Natural killer cell (primary cell): ENCODE measurements at regions not wholly inside any gene's neighbourhood (a gene's known extent, or its start where the extent isn't known, plus 50 kb on each side); places are given as distances from the start of the nearest gene placed in this dataset.

Experiments
- ATAC-seq, 3 donors: fragments of 150-1000 bp in 2 of 3; fragments of 200-7000 bp in 1 of 3; cut with Tn5 transposase; 1 replicate in 1 of 3; 2 replicates in 2 of 3; pipeline ENCODE4 v1.10.0; 2021; ENCODE audit warnings: mild to moderate bottlenecking in 2 of 3, moderate library complexity in 2 of 3
- DNase-seq, 2 donors: peaks; one replicate each; pipeline versions ENCODE4 v3.0.0 to v3.0.0-alpha.2; 2013 to 2021; ENCODE audit warnings: mixed read lengths in 1 of 2
- H3K27ac ChIP-seq: one replicate; pipeline ENCODE4 v1.5.1; 2013; ENCODE audit warnings: mild to moderate bottlenecking, low read length
- H3K27me3 ChIP-seq: one replicate; pipeline ENCODE4 v1.6.1; 2013; ENCODE audit warnings: low read length; ENCODE audit not compliant: control insufficient read depth, insufficient read depth
- H3K36me3 ChIP-seq: one replicate; pipeline ENCODE4 v1.6.1; 2013; ENCODE audit warnings: low read length; ENCODE audit not compliant: control insufficient read depth, insufficient read depth
- H3K4me1 ChIP-seq: one replicate; pipeline ENCODE4 v1.6.1; 2013; ENCODE audit warnings: low read length; ENCODE audit not compliant: control insufficient read depth, insufficient read depth
- H3K4me3 ChIP-seq: one replicate; pipeline ENCODE4 v1.5.1; 2013; ENCODE audit warnings: low read length
- H3K9me3 ChIP-seq: one replicate; pipeline ENCODE4 v1.6.1; 2013; ENCODE audit warnings: low read length; ENCODE audit not compliant: control insufficient read depth, insufficient read depth
- H3K27ac Mint-ChIP-seq, 2 donors: one replicate each; pipeline ENCODE4 v1.8.0; 2022; ENCODE audit warnings: mild to moderate bottlenecking in 2 of 2, mixed read lengths in 2 of 2, moderate library complexity in 1 of 2
- H3K27me3 Mint-ChIP-seq, 2 donors: one replicate each; pipeline ENCODE4 v1.8.0; 2022; ENCODE audit warnings: low read depth in 2 of 2, mixed read lengths in 2 of 2
- H3K36me3 Mint-ChIP-seq: one replicate; pipeline ENCODE4 v1.8.0; 2022; ENCODE audit warnings: mixed read lengths
- H3K4me1 Mint-ChIP-seq, 2 donors: one replicate each; pipeline ENCODE4 v1.8.0; 2022; ENCODE audit warnings: mixed read lengths in 2 of 2
- H3K4me3 Mint-ChIP-seq: one replicate; pipeline ENCODE4 v1.8.0; 2022; ENCODE audit warnings: mild to moderate bottlenecking, moderate library complexity, mixed read lengths
- H3K9me3 Mint-ChIP-seq, 2 donors: one replicate each; pipeline ENCODE4 v1.8.0; 2022; ENCODE audit warnings: mixed read lengths in 2 of 2
- CTCF ChIP-seq: fragments of 200-600 bp; IDR thresholded peaks from one replicate; pipeline ENCODE4 v1.8.0; 2022; ENCODE audit warnings: antibody characterized with exemption
- WGBS: methylation state at CpG from one replicate; pipeline ENCODE4 v1.1.7; 2013; ENCODE audit warnings: missing lambda C conversion rate; ENCODE audit not compliant: insufficient coverage; 5-methylcytosine and 5-hydroxymethylcytosine counted together
- intact Hi-C: fragments of 100-400 bp; cut with micrococcal nuclease; formaldehyde crosslinking; loops from one replicate; pipeline ENCODE4 v1.14.2; 2022

DNA sequence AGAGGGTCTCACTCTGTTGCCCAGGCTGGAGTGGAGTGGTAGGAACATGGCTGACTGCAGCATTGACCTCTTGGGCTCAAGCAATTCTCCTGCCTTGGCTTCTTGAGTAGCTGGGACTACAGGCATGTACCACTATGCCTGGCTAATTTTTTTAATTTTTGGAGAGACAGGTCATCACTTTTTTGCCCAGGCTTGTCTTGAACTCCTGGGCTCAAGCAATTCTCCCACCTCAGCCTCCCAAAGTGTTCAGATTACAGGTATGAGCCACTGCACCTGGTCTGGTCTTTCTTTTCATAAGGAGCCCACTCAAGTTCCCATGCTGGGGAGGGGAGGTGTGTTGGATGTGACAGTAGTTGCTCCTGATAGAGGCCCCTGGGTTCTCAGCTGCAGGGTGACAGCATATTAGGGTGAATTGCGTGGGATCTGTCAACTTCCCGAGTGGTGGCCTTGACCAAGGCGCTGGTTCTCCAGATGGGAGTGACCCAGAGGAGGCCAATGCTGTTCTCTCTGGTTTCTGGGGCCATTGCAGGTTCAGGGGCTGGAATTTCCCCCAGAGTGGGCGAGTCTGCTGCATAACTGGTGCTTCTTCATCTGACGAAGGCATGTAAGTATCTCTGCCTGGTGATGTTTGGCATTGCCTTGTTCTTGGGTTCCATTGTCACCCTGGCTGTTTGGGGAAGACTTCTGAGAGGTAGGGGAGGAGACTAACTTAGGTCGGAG, 52.4 kb upstream of the ESRRB start:
- no peak overlapping the region for H3K27ac ChIP-seq
- intact Hi-C loops: no loop called here
- no peaks in the 10 kb centered on the region for H3K36me3 ChIP-seq
- WGBS: 82% methylated on average over 6 of the region's 6 CpGs
- TF ChIP-seq CTCF: no peak
- H3K9me3 ChIP-seq: no peaks in the 10 kb centered on the region
- no peak overlapping the region for H3K4me3 ChIP-seq
- H3K27me3 Mint-ChIP-seq: peaks cover 23 to 46% of the 10 kb centered on the region in 2 donors
- DNase-seq: no peak
- no peak for ATAC-seq
- no peaks in the 10 kb centered on the region for H3K4me1 ChIP-seq
- no peaks in the 10 kb centered on the region for H3K27me3 ChIP-seq
- H3K27ac Mint-ChIP-seq: no peak overlapping the region
- H3K4me1 Mint-ChIP-seq: peaks cover 0 to 4% of the 10 kb centered on the region in 2 donors
- H3K4me3 Mint-ChIP-seq: no peak overlapping the region
- no peaks in the 10 kb centered on the region for H3K9me3 Mint-ChIP-seq
- H3K36me3 Mint-ChIP-seq: no peaks in the 10 kb centered on the region

DNA sequence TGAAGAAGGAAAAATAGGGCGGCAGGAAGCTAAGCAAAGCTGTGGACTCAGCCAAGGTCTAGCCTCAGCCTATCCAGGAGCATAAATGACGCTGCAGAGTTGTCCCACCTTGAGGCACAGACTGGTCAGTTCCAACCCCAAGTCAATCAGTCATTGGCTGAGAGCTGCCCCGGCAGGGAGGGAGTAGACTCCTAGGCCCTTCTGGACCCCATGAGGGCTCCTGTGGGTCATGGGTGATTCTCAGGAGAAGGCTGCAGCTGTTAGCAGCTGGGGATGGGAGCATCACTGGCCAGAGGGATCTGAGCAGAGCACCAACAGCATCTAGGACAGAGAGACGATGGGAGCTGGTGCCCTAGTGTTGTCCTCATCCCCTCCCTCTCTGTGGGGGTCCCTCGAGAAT, 51.8 kb upstream of the ESRRB start:
- TF ChIP-seq CTCF: no peak
- Mint-ChIP-seq H3K27me3 (peaks cover 28 to 52% of the 10 kb centered on the region in 2 donors), H3K27ac (no peak overlapping the region), H3K36me3 (no peaks in the 10 kb centered on the region), H3K4me3 (no peak overlapping the region), H3K9me3 (no peaks in the 10 kb centered on the region), H3K4me1 (peaks cover 0 to 4% of the 10 kb centered on the region in 2 donors)
- no peaks in the 10 kb centered on the region for H3K36me3 ChIP-seq
- intact Hi-C loops: no loop called here
- H3K9me3 ChIP-seq: no peaks in the 10 kb centered on the region
- H3K4me1 ChIP-seq: no peaks in the 10 kb centered on the region
- no peak overlapping the region for H3K4me3 ChIP-seq
- 91% methylated on average over 5 of the region's 5 CpGs for WGBS
- no peaks in the 10 kb centered on the region for H3K27me3 ChIP-seq
- DNase-seq (no peak), ATAC-seq (no peak)
- no peak overlapping the region for H3K27ac ChIP-seq
